HG02588 (cell line): ENCODE measurements at regions not wholly inside any gene's neighbourhood (a gene's known extent, or its start where the extent isn't known, plus 50 kb on each side); places are given as distances from the start of the nearest gene placed in this dataset.
"Not testable (repeated sequence)": the region's sequence is repeated elsewhere in the genome, so short reads cannot be mapped to it uniquely, and the experiment has no call there.

Source experiments
- ATAC-seq: cut with Tn5 transposase; IDR thresholded peaks from one replicate; pipeline ENCODE4 v1.9.1; 2021; ENCODE audit warnings: mild to moderate bottlenecking, moderate library complexity; ENCODE audit not compliant: unreplicated experiment

DNA sequence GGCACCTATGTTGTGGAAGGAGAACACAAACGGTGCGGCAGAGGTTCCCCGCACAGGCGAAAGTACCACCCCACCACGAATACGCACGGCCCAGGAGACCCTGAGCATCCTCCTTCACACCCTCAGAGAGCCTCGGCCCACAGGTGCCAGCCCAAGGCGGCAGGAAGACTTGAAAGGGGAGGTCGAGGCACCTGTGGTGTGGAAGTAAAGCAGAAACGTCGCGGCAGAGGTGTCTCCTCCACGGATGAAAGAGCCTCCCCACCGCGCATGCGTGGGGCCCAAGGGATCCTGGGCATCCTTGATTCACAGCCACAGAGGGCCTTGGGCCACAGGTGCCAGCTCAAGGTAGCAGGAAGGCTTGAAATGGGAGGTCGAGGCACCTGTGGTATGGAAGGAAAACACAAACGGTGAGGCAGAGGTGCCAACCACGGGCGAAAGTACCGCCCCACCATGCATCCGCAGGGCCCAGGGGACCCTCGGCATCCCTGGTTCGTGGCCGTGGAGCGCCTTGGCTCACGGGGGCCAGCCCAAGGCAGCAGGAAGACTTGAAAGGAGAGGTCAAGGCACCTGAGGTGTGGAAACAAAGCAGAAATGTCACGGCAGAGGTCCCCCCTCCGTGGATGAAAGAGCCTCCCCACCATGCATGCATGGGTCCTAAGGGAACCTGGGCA, 380.1 kb downstream of the ALG10 start:
- no peak for ATAC-seq

DNA sequence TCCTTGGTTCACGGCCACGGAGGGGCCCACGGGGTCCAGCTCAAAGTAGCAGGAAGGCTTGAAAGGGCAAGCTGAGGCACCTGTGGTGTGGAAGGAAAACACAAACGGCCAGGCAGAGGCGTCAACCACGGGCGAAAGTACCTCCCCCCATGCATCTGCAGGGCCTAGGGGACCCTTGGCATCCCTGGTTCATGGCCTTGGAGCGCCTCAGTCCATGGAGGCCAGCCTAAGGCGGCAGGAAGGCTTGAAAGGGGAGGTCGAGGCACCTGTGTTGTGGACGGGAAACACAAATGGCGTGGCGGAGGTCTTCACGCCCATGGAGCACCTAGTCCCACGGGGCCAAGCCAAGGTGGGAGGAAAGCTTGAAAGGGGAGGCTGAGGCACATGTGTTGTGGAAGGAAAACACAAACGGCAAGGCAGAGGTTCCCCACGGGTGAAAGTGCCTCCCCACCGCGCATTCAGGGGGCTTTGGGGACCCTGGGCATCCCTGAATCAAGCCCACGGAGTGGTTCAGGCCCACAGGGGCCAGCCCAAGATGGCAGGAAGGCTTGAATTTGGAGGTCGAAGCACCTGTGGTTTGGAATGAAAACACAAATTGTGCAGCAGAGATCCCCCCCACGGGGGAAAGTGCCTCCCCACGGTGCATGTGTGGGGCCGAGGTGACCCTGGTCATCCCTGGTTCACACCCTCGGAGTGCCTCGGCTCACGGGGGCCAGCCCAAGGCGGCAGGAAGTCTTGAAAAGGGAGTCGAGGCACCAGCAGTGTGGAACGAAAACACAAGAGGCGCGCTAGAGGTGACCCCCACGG, 380.8 kb downstream of the ALG10 start:
- ATAC-seq, result no peak

DNA sequence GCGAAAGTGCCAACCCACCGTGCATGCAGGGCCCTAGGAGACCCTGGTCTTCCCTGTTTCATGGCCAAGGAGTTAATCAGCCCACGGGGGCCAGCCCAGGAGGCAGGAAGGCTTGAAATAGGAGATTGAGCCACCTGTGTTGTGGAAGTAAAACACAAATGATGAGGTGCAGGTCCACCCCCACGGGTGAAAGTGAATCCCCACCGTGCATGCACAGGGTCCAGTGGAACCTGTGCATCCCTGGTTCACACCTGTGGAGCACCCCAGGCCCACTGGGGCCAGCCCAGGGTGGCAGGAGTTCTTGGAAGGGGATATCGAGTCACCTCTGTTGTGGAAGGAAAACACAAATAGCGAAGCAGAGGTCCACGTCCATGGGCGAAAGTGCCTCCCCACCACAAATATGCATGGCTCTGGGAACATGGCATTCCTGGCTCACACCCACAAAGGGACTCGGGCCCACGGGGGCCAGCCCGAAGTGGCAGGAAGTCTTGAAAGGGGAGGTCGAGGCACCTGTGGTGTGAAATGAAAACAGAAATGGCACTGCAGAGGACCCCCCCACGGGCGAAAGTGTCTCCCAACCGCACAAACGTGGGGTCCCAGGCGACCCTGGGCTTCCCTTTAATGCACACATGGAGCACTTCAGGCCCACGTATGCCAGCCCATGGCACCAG, 381.5 kb downstream of the ALG10 start:
- no peak for ATAC-seq

DNA sequence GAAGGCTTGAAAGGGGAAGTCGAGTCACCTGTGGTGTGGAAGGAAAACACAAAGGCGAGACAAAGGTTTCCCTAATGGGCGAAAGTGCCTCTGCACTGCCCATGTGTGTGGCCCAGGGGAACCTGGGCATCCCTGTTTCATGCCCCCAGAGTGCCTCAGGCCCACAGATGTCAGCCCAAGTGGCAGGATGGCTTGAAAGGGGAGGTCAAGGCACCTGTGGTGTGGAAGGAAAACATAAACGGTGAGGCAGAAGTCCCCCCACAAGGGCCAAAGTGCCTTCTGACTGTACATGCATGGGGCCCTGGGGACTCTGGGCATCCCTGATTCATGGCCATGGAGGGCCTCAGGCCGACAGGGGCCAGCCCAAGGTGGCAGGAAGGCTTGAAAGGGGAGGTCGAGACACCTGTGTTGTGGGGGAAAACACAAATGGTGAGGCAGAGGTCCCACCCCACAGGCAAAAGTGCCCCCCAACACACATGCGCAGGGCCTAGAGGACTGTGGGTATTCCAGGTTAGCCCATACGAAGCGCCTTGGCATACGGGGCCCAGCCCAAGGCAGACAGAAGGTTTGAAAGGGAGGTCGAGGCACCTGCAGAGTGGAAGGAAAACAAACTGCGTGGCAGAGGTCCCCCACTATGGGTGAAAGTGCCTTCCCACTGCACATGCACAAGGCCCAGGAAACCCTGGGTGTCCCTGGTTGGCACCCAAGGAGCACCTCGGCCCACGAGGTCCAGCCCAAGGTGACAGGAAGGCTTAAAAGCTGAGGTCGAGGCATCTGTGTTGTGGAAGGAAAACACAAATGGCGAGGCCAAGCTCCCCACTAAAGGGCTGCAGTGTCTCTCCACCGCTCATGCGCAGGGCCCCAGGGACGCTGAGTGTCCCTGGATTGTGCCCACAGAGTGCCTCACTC, 382.3 kb downstream of the ALG10 start:
- no peak for ATAC-seq

DNA sequence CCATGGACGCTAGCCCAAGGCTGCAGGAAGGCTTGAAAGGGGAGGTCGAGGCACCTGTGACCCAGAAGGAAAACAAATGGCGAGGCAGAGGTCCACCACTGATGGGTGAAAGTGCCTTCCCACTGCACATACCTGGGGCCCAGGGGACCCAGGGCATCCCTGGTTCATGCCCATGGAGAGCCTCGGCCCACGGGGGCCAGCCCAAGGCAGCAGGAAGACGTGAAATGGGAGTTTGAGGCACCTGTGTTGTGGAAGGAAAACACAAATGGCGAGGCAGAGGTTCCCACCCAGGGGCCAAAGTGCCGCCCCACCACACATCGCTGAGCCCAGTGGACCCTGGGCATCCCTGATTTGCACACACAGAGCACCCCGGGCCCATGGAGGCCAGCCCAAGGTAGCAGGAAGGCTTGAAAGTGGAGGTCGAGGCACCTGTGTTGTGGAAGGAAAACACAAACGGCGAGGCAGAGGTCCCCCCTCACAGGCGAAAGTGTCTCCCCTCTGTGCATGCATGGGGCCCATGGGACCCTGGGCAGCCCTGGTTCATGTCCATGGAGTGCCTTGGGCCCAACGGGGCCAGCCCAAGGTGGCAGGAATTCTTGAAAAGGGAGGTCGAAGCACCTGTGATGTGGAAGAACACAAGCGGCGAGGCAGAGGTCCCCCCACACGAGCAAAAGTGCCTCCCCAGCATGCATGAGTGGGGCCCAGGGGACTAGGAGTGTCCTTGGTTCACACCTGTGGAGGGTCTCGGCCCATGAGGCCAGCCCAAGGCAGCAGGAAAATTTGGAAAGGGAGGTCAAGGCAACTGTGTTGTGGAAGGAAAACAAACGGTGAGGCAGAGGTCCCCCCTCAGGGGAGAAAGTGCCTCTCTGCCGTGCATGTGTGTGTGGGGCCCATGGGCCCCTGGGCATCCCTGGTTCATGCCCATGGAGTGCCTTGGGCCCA, 383.3 kb downstream of the ALG10 start:
- ATAC-seq, result no peak

DNA sequence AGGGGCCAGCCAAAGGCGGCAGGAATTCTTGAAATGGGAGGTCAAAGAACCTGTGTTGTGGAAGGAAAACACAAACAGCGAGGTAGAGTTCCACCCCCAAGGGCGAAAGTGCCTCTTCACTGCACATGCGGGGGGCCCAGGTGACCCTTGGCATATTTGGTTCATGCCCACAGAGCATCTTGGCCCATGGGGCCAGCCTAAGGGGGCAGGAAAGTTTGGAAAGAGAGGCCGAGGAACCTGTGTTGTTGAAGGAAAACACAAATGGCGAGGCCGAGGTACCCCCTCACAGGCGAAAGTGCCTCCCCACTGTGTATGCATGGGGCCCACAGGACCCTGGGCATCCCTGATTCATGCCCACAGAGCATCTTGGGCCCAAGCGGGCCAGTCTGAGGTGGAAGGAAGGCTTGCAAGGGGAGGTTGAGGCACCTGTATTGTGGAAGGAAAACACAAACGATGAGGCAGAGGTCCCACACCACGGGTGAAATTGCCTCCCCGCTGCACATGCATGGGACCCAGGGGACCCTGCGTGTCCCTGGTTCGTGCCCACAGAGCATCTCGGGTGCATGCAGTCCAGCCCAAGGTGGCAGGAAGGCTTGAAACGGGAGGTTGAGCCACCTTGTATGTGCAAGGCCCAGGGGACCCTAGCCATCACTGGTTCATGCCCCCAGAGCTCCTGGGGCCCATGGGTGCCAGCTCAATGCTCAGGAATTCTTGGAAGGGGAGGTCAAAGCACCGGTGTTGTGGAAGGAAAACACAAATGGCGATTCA, 384.1 kb downstream of the ALG10 start:
- ATAC-seq, result no peak

DNA sequence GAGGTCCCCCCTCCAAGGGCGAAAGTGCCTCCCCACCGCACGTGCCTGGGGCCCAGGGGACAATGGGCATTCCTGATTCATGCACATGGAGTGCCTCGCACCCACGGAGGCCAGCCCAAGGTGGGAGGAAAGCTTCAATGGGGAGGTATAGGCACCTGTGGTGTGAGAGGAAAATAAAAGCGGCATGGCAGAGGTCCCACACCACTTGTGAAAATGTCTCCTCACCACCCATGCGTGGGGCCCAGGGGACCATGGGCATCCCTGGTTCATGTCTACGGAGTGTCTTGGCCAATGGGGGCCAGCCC, 384.7 kb downstream of the ALG10 start:
- no peak for ATAC-seq

DNA sequence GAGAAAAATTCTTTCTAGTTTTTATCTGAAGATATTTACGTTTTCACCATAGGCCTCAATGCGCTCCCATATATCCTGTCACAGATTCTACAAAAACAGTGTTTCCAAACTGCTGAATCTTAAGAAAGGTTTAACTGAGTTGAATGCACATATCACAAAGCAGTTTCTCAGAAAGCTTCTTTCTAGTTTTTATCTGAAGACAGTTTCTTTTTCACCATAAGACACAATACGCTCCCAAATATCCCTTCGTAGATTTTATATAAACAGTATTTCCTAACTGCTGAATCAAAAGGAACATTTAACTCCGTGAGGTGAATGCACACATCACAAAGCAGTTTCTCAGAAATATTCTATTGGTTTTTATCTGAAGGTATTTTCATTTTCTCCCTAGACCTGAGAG, 385.5 kb downstream of the ALG10 start:
- ATAC-seq, result no peak

DNA sequence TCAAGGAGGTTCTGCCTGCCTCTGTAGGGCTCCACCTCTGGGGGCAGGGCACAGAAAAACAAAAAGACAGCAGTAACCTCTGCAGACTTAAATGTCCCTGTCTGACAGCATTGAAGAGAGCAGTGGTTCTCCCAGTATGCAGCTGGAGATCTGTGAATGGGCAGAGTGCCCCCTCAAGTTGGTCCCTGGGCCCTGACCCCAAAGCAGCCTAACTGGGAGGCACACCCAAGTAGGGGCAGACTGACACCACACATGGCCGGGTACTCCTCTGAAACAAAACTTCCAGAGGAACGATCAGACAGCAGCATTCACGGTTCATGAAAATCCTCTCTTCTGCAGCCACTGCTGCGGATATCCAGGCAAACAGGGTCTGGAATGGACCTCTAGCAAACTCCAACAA, 409.2 kb downstream of the ALG10 start:
- not testable (repeated sequence) for ATAC-seq
